ENCODE measurements at regions not wholly inside any gene's neighbourhood (a gene's known extent, or its start where the extent isn't known, plus 50 kb on each side); places are given as distances from the start of the nearest gene placed in this dataset.

- TF ChIP-seq, protein P1, sequence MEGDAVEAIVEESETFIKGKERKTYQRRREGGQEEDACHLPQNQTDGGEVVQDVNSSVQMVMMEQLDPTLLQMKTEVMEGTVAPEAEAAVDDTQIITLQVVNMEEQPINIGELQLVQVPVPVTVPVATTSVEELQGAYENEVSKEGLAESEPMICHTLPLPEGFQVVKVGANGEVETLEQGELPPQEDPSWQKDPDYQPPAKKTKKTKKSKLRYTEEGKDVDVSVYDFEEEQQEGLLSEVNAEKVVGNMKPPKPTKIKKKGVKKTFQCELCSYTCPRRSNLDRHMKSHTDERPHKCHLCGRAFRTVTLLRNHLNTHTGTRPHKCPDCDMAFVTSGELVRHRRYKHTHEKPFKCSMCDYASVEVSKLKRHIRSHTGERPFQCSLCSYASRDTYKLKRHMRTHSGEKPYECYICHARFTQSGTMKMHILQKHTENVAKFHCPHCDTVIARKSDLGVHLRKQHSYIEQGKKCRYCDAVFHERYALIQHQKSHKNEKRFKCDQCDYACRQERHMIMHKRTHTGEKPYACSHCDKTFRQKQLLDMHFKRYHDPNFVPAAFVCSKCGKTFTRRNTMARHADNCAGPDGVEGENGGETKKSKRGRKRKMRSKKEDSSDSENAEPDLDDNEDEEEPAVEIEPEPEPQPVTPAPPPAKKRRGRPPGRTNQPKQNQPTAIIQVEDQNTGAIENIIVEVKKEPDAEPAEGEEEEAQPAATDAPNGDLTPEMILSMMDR (IDR thresholded peaks at IDR 0.05 in 2 of 3, conservative IDR thresholded peaks at IDR 0.05 in 1 of 3; ENCODE audit: insufficient read depth in 2 of 3, low read depth in 1 of 3, low read length in 3 of 3), result no peak
- TF ChIP-seq MAX (CRISPR knock-in tag; IDR thresholded peaks at IDR 0.05) (no peak), ETS1 (conservative IDR thresholded peaks at IDR 0.05; ENCODE audit: control insufficient read depth, low read depth, low read length) (no peak), SMARCC2 (IDR thresholded peaks at IDR 0.05; ENCODE audit: low read depth) (no peak), TSC22D4 (tag; IDR thresholded peaks at IDR 0.05) (no peak), BCLAF1 (IDR thresholded peaks at IDR 0.05; ENCODE audit: borderline replicate concordance in 1 of 2, control insufficient read depth in 1 of 2, low read depth in 2 of 2, low read length in 1 of 2) (no peak), FOXM1 (IDR thresholded peaks at IDR 0.05; ENCODE audit: low read depth) (no peak), FOXM1 (CRISPR knock-in tag; IDR thresholded peaks at IDR 0.05; ENCODE audit: low read depth) (no peak), ZNF324 (CRISPR knock-in tag; IDR thresholded peaks at IDR 0.05) (no peak), MNT (conservative IDR thresholded peaks at IDR 0.05) (no peak)
Measured at GRCh38 chrX:46306103-46306502, 239.1 kb downstream of the ZNF674 start.
